UCSD-AML1 (cell line): ENCODE measurements at regions not wholly inside any gene's neighbourhood (a gene's known extent, or its start where the extent isn't known, plus 50 kb on each side); places are given as distances from the start of the nearest gene placed in this dataset.
"Not testable (repeated sequence)": the region's sequence is repeated elsewhere in the genome, so short reads cannot be mapped to it uniquely, and the experiment has no call there.

Experiments
- DNase-seq: peaks from one replicate; lab custom pipeline; 2025; ENCODE audit not compliant: unreplicated experiment; lab: John Stamatoyannopoulos, UW

- DNase-seq, result no peak
Observed at GRCh38 chr11:79667380-79667779, 226.6 kb upstream of the TENM4 start.

GRCh38 chr11:79663017-79663416 lies 222.2 kb upstream of the TENM4 start:
- no peak for DNase-seq

- DNase-seq, result no peak
Observed at GRCh38 chr11:79661373-79661772, 220.5 kb upstream of the TENM4 start.

- DNase-seq, result no peak
Observed at GRCh38 chr11:79648766-79649520, 208.1 kb upstream of the TENM4 start.

GRCh38 chr11:79637219-79637618 lies 196.4 kb upstream of the TENM4 start:
- no peak for DNase-seq

GRCh38 chr11:79634905-79635304 lies 194.1 kb upstream of the TENM4 start:
- DNase-seq, result no peak

- no peak for DNase-seq
Observed at GRCh38 chr11:79627281-79627680, 186.5 kb upstream of the TENM4 start.

- no peak for DNase-seq
Observed at GRCh38 chr11:79626135-79627075, 185.6 kb upstream of the TENM4 start.

- DNase-seq, result no peak
Observed at GRCh38 chr11:79623375-79623774, 182.5 kb upstream of the TENM4 start.

- no peak for DNase-seq
Observed at GRCh38 chr11:79617561-79617960, 176.7 kb upstream of the TENM4 start.

GRCh38 chr11:79616392-79616851 lies 175.6 kb upstream of the TENM4 start:
- DNase-seq, result no peak

- DNase-seq, result no peak
Observed at GRCh38 chr11:79615425-79615824, 174.6 kb upstream of the TENM4 start.

GRCh38 chr11:79610678-79611077 lies 169.8 kb upstream of the TENM4 start:
- DNase-seq, result no peak

GRCh38 chr11:79610139-79610538 lies 169.3 kb upstream of the TENM4 start:
- no peak for DNase-seq

- no peak for DNase-seq
Observed at GRCh38 chr11:79609511-79609910, 168.7 kb upstream of the TENM4 start.

- not testable (repeated sequence) for DNase-seq
Observed at GRCh38 chr11:79606461-79606860, 165.6 kb upstream of the TENM4 start.

GRCh38 chr11:79600711-79601110 lies 159.9 kb upstream of the TENM4 start:
- DNase-seq, result no peak

- no peak for DNase-seq
Observed at GRCh38 chr11:79594834-79595233, 154.0 kb upstream of the TENM4 start.

GRCh38 chr11:79592824-79593223 lies 152.0 kb upstream of the TENM4 start:
- no peak for DNase-seq

GRCh38 chr11:79592406-79592805 lies 151.6 kb upstream of the TENM4 start:
- no peak for DNase-seq

- DNase-seq, result no peak
Observed at GRCh38 chr11:79582434-79582833, 141.6 kb upstream of the TENM4 start.

- no peak for DNase-seq
Observed at GRCh38 chr11:79579063-79579462, 138.2 kb upstream of the TENM4 start.
